DMS 273 (cell line): ENCODE measurements at regions not wholly inside any gene's neighbourhood (a gene's known extent, or its start where the extent isn't known, plus 50 kb on each side); places are given as distances from the start of the nearest gene placed in this dataset.
A peak's percentile ranks its signal among the peaks of the same experiment; 100 is the strongest.

Source experiments
- DNase-seq: peaks from one replicate; lab custom pipeline; 2025; ENCODE audit not compliant: unreplicated experiment; lab: John Stamatoyannopoulos, UW

- peak; percentile 53 for DNase-seq
Observed at GRCh38 chr21:23398726-23399125, 2208.6 kb downstream of the MRPL39 start.

GRCh38 chr21:23394458-23394857 lies 2212.8 kb downstream of the MRPL39 start:
- DNase-seq = no peak

- DNase-seq = peak; percentile 10
Observed at GRCh38 chr21:23384679-23385078, 2222.6 kb downstream of the MRPL39 start.

- DNase-seq = no peak
Observed at GRCh38 chr21:23374155-23374554, 2233.1 kb downstream of the MRPL39 start.

GRCh38 chr21:23356905-23357304 lies 2250.4 kb downstream of the MRPL39 start:
- DNase-seq = no peak

- no peak for DNase-seq
Observed at GRCh38 chr21:23316190-23316589, 2291.1 kb downstream of the MRPL39 start.

- DNase-seq = no peak
Observed at GRCh38 chr21:23308741-23309140, 2298.5 kb downstream of the MRPL39 start.

GRCh38 chr21:23307065-23307464 lies 2300.2 kb downstream of the MRPL39 start:
- no peak for DNase-seq

- no peak for DNase-seq
Observed at GRCh38 chr21:23292292-23292691, 2294.1 kb downstream of the NCAM2 start.

GRCh38 chr21:23281917-23282316 lies 2283.7 kb downstream of the NCAM2 start:
- no peak for DNase-seq

GRCh38 chr21:23249760-23250159 lies 2251.6 kb downstream of the NCAM2 start:
- no peak for DNase-seq

- DNase-seq = no peak
Observed at GRCh38 chr21:23247334-23247733, 2249.1 kb downstream of the NCAM2 start.

GRCh38 chr21:23245255-23245654 lies 2247.0 kb downstream of the NCAM2 start:
- DNase-seq = no peak

GRCh38 chr21:23223882-23224281 lies 2225.7 kb downstream of the NCAM2 start:
- no peak for DNase-seq

GRCh38 chr21:23218667-23219066 lies 2220.5 kb downstream of the NCAM2 start:
- no peak for DNase-seq

GRCh38 chr21:23217597-23217996 lies 2219.4 kb downstream of the NCAM2 start:
- DNase-seq = no peak

- no peak for DNase-seq
Observed at GRCh38 chr21:23215261-23215660, 2217.1 kb downstream of the NCAM2 start.
